ENCODE measurements at regions not wholly inside any gene's neighbourhood (a gene's known extent, or its start where the extent isn't known, plus 50 kb on each side); places are given as distances from the start of the nearest gene placed in this dataset.

GRCh38 chr4:120304801-120305200, 238.2 kb upstream of the MAD2L1 start:
- DNase-seq (ENCODE audit: low read depth): no peak
- H3K36me3 ChIP-seq (ENCODE audit: control insufficient read depth, insufficient read depth, low read length): no peaks in the 10 kb centered on the region
- TF ChIP-seq CTCF (IDR thresholded peaks at IDR 0.05; ENCODE audit: insufficient read depth, low read length, poor library complexity, severe bottlenecking): no peak
- no peaks in the 10 kb centered on the region for H3K27me3 ChIP-seq (ENCODE audit: control insufficient read depth, insufficient read depth, low read length)
- no peak overlapping the region for H3K4me3 ChIP-seq (ENCODE audit: low read depth, low read length)

GRCh38 chr4:120299631-120300030, 233.0 kb upstream of the MAD2L1 start:
- no peak for DNase-seq (ENCODE audit: low read depth)
- no peak for TF ChIP-seq CTCF (IDR thresholded peaks at IDR 0.05; ENCODE audit: insufficient read depth, low read length, poor library complexity, severe bottlenecking)
- Histone ChIP-seq H3K36me3 (ENCODE audit: control insufficient read depth, insufficient read depth, low read length) (no peaks in the 10 kb centered on the region), H3K27me3 (ENCODE audit: control insufficient read depth, insufficient read depth, low read length) (no peaks in the 10 kb centered on the region), H3K4me3 (ENCODE audit: low read depth, low read length) (no peak overlapping the region)

- H3K4me3 ChIP-seq (ENCODE audit: low read depth, low read length): no peak overlapping the region
- TF ChIP-seq CTCF (IDR thresholded peaks at IDR 0.05; ENCODE audit: insufficient read depth, low read length, poor library complexity, severe bottlenecking): no peak
- no peaks in the 10 kb centered on the region for H3K36me3 ChIP-seq (ENCODE audit: control insufficient read depth, insufficient read depth, low read length)
- no peak for DNase-seq (ENCODE audit: low read depth)
- no peaks in the 10 kb centered on the region for H3K27me3 ChIP-seq (ENCODE audit: control insufficient read depth, insufficient read depth, low read length)
These were observed 226.7 kb upstream of the MAD2L1 start for GRCh38 chr4:120293341-120293740.

- H3K27me3 ChIP-seq (ENCODE audit: control insufficient read depth, insufficient read depth, low read length): no peaks in the 10 kb centered on the region
- DNase-seq (ENCODE audit: low read depth): no peak
- no peak overlapping the region for H3K4me3 ChIP-seq (ENCODE audit: low read depth, low read length)
- H3K36me3 ChIP-seq (ENCODE audit: control insufficient read depth, insufficient read depth, low read length): no peaks in the 10 kb centered on the region
- TF ChIP-seq CTCF (IDR thresholded peaks at IDR 0.05; ENCODE audit: insufficient read depth, low read length, poor library complexity, severe bottlenecking): no peak
These were observed 224.9 kb upstream of the MAD2L1 start for GRCh38 chr4:120291541-120291940.

GRCh38 chr4:120290553-120290952, 223.9 kb upstream of the MAD2L1 start:
- no peak for TF ChIP-seq CTCF (IDR thresholded peaks at IDR 0.05; ENCODE audit: insufficient read depth, low read length, poor library complexity, severe bottlenecking)
- Histone ChIP-seq H3K27me3 (ENCODE audit: control insufficient read depth, insufficient read depth, low read length) (no peaks in the 10 kb centered on the region), H3K4me3 (ENCODE audit: low read depth, low read length) (no peak overlapping the region), H3K36me3 (ENCODE audit: control insufficient read depth, insufficient read depth, low read length) (no peaks in the 10 kb centered on the region)
- no peak for DNase-seq (ENCODE audit: low read depth)

GRCh38 chr4:120286813-120287212, 220.2 kb upstream of the MAD2L1 start:
- no peak overlapping the region for H3K4me3 ChIP-seq (ENCODE audit: low read depth, low read length)
- no peaks in the 10 kb centered on the region for H3K36me3 ChIP-seq (ENCODE audit: control insufficient read depth, insufficient read depth, low read length)
- no peak for TF ChIP-seq CTCF (IDR thresholded peaks at IDR 0.05; ENCODE audit: insufficient read depth, low read length, poor library complexity, severe bottlenecking)
- no peak for DNase-seq (ENCODE audit: low read depth)
- H3K27me3 ChIP-seq (ENCODE audit: control insufficient read depth, insufficient read depth, low read length): no peaks in the 10 kb centered on the region

Data from kidney epithelial cell (primary cell).